B cell (primary cell): ENCODE measurements at regions not wholly inside any gene's neighbourhood (a gene's known extent, or its start where the extent isn't known, plus 50 kb on each side); places are given as distances from the start of the nearest gene placed in this dataset.

Experiments
- ATAC-seq: fragments of 200-7000 bp; cut with Tn5 transposase; one replicate; pipeline ENCODE4 v1.10.0; 2021; ENCODE audit warnings: low read depth, mild to moderate bottlenecking, moderate number of reproducible peaks, moderate library complexity
- CTCF ChIA-PET: fragments of 350-600 bp; sonication (Branson Sonifier 250); formaldehyde crosslinking; loops from one replicate; lab custom pipeline; 2021; ENCODE audit warnings: antibody characterized with exemption, inconsistent platforms; lab: Charles Lee
- POLR2A ChIA-PET: fragments of 350-600 bp; sonication (Branson Sonifier 250); formaldehyde crosslinking; loops from one replicate; lab custom pipeline; 2021; ENCODE audit warnings: antibody characterized with exemption; lab: Charles Lee
- DNase-seq: peaks from one replicate; pipeline ENCODE4 v3.0.0; 2013
- H2AFZ ChIP-seq: 2 replicates; pipeline ENCODE4 v1.6.1; 2012; ENCODE audit warnings: mild to moderate bottlenecking, low read depth, low read length; ENCODE audit not compliant: insufficient read depth, poor library complexity, severe bottlenecking
- H3K27ac ChIP-seq, 2 donors: 1 replicate in 1 of 2; 2 replicates in 1 of 2; pipeline ENCODE4 v1.5.1; 2012 to 2013; ENCODE audit warnings: low read length in 2 of 2, mild to moderate bottlenecking in 2 of 2, moderate library complexity in 1 of 2
- H3K27me3 ChIP-seq, 4 experiments: fragments of 200-600 bp in 1 of 4; sonication (generic) in 1 of 4; replicated peaks in 1 of 4; 1 replicate in 2 of 4; 2 replicates in 2 of 4; pipeline versions ENCODE4 v1.6.1 to v1.7.0; 2013 to 2016; ENCODE audit warnings: low read length in 3 of 4, mild to moderate bottlenecking in 2 of 4, mixed read lengths in 1 of 4, moderate library complexity in 1 of 4; ENCODE audit not compliant: insufficient read depth in 4 of 4, control insufficient read depth in 3 of 4; ENCODE audit errors: control extremely low read depth in 1 of 4
- H3K36me3 ChIP-seq, 2 experiments: replicated peaks in 1 of 2; 1 replicate in 1 of 2; 2 replicates in 1 of 2; pipeline versions ENCODE4 v1.6.1 to v1.7.1; 2013; ENCODE audit warnings: low read length in 1 of 2; ENCODE audit not compliant: insufficient read depth in 2 of 2, control insufficient read depth in 1 of 2; ENCODE audit errors: control extremely low read depth in 1 of 2, extremely low read depth in 1 of 2
- H3K4me1 ChIP-seq, 2 donors: fragments of 200-600 bp in 1 of 2; sonication (generic) in 1 of 2; 1 replicate in 1 of 2; 2 replicates in 1 of 2; pipeline versions ENCODE4 v1.5.1 to v1.6.1; 2013 to 2017; ENCODE audit warnings: low read length in 2 of 2; ENCODE audit not compliant: control insufficient read depth in 2 of 2, insufficient read depth in 2 of 2
- H3K4me2 ChIP-seq: replicated peaks from 2 replicates; pipeline ENCODE3; 2012; ENCODE audit warnings: mild to moderate bottlenecking, low read depth, low read length; ENCODE audit not compliant: poor library complexity, severe bottlenecking
- H3K4me3 ChIP-seq, 5 experiments: fragments of 200-600 bp in 1 of 5; sonication (generic) in 1 of 5; 1 replicate in 3 of 5; 2 replicates in 2 of 5; pipeline versions ENCODE4 v1.5.1 to v1.7.0; 2011 to 2016; ENCODE audit warnings: low read length in 4 of 5, mild to moderate bottlenecking in 4 of 5, low read depth in 2 of 5, control low read depth in 1 of 5, moderate library complexity in 1 of 5; ENCODE audit not compliant: insufficient read depth in 1 of 5; ENCODE audit errors: control extremely low read depth in 1 of 5, extremely low read depth in 1 of 5
- H3K79me2 ChIP-seq: fragments of 200-600 bp; sonication (generic); one replicate; pipeline ENCODE4 v1.6.0; 2016; ENCODE audit warnings: low read length; ENCODE audit not compliant: control insufficient read depth, insufficient read depth
- H3K9ac ChIP-seq: fragments of 200-600 bp; sonication (generic); 2 replicates; pipeline ENCODE4 v1.6.1; 2017; ENCODE audit warnings: mild to moderate bottlenecking, low read length, moderate library complexity
- H3K9me3 ChIP-seq, 3 donors: one replicate each; pipeline versions ENCODE4 v1.6.1 to v1.7.1; 2013; ENCODE audit warnings: low read length in 2 of 3; ENCODE audit not compliant: control insufficient read depth in 2 of 3, insufficient read depth in 1 of 3; ENCODE audit errors: control extremely low read depth in 1 of 3
- H4K20me1 ChIP-seq: 2 replicates; pipeline ENCODE4 v1.6.0; 2012; ENCODE audit warnings: mild to moderate bottlenecking, low read length; ENCODE audit not compliant: insufficient read depth, control insufficient read depth, poor library complexity, severe bottlenecking
- H3K27ac Mint-ChIP-seq: one replicate; pipeline ENCODE4 v1.8.0; 2021; ENCODE audit warnings: mixed read lengths
- H3K27me3 Mint-ChIP-seq: one replicate; pipeline ENCODE4 v1.8.0; 2021; ENCODE audit warnings: mixed read lengths
- H3K4me1 Mint-ChIP-seq: one replicate; pipeline ENCODE4 v1.8.0; 2021; ENCODE audit warnings: mixed read lengths
- H3K4me3 Mint-ChIP-seq: one replicate; pipeline ENCODE4 v1.8.0; 2021; ENCODE audit warnings: mixed read lengths
- H3K9me3 Mint-ChIP-seq: one replicate; pipeline ENCODE4 v1.8.0; 2022; ENCODE audit warnings: mixed read lengths; ENCODE audit not compliant: insufficient read depth
- CTCF ChIP-seq: fragments of 200-600 bp; IDR thresholded peaks from one replicate; pipeline ENCODE4 v1.8.0; 2022; ENCODE audit warnings: antibody characterized with exemption, mild to moderate bottlenecking
- EZH2 ChIP-seq: IDR thresholded peaks from 2 replicates; pipeline ENCODE4 v1.6.1; 2012; ENCODE audit warnings: borderline replicate concordance, low read depth, mild to moderate bottlenecking, moderate library complexity, low read length; ENCODE audit not compliant: insufficient read depth, poor library complexity, severe bottlenecking
- WGBS: methylation state at CpG from one replicate; pipeline ENCODE4 v1.1.5; 2013; ENCODE audit warnings: missing lambda C conversion rate; ENCODE audit not compliant: insufficient coverage; 5-methylcytosine and 5-hydroxymethylcytosine counted together
- intact Hi-C: fragments of 100-400 bp; cut with micrococcal nuclease; formaldehyde crosslinking; loops from one replicate; pipeline ENCODE4 v1.10.0; 2022

- Mint-ChIP-seq H3K4me3 (no peak overlapping the region), H3K4me1 (no peaks in the 10 kb centered on the region), H3K27ac (no peak overlapping the region), H3K9me3 (no peaks in the 10 kb centered on the region), H3K27me3 (peaks cover 19% of the 10 kb centered on the region)
- intact Hi-C loops, result no loop called here
- Histone ChIP-seq H3K9me3 (peaks cover 0 to 4% (median 0%) of the 10 kb centered on the region in 3 donors), H3K27me3 (peaks cover 0 to 5% (median 3%) of the 10 kb centered on the region in 4 experiments), H3K27ac (no peak overlapping the region), H3K9ac (no peak overlapping the region), H3K4me2 (no peak overlapping the region), H3K36me3 (no peaks in the 10 kb centered on the region), H3K4me3 (no peak overlapping the region), H2AFZ (no peak overlapping the region), H3K79me2 (no peaks in the 10 kb centered on the region), H3K4me1 (no peaks in the 10 kb centered on the region), H4K20me1 (no peaks in the 10 kb centered on the region)
- no peak for TF ChIP-seq CTCF
- no peak for TF ChIP-seq EZH2
- WGBS, result no CpG with 5 or more reads among the region's 1 CpG
- ChIA-PET CTCF (no interaction called here), POLR2A (no interaction called here)
- DNase-seq (no peak), ATAC-seq (no peak)
Observed at GRCh38 chr3:124246376-124246775, 254.5 kb upstream of the ROPN1 start.

GRCh38 chr3:124246949-124247348 is 255.0 kb upstream of the ROPN1 start:
- no peak overlapping the region for H3K4me3 Mint-ChIP-seq
- peaks cover 0 to 4% (median 0%) of the 10 kb centered on the region in 3 donors for H3K9me3 ChIP-seq
- no peak overlapping the region for H3K4me2 ChIP-seq
- H3K27ac Mint-ChIP-seq, result no peak overlapping the region
- peaks cover 16% of the 10 kb centered on the region for H3K27me3 Mint-ChIP-seq
- no peaks in the 10 kb centered on the region for H3K9me3 Mint-ChIP-seq
- H3K4me3 ChIP-seq, result no peak overlapping the region
- no peaks in the 10 kb centered on the region for H3K4me1 Mint-ChIP-seq
- no peaks in the 10 kb centered on the region for H3K79me2 ChIP-seq
- POLR2A ChIA-PET, result no interaction called here
- CTCF ChIA-PET, result no interaction called here
- TF ChIP-seq EZH2 (no peak), CTCF (no peak)
- H3K27ac ChIP-seq, result no peak overlapping the region
- H3K9ac ChIP-seq, result no peak overlapping the region
- 100% methylated on average over 2 of the region's 2 CpGs for WGBS
- no peak for ATAC-seq
- H2AFZ ChIP-seq, result no peak overlapping the region
- intact Hi-C loops, result no loop called here
- H3K36me3 ChIP-seq, result no peaks in the 10 kb centered on the region
- H3K4me1 ChIP-seq, result no peaks in the 10 kb centered on the region
- peaks cover 0 to 5% (median 3%) of the 10 kb centered on the region in 4 experiments for H3K27me3 ChIP-seq
- DNase-seq, result no peak
- H4K20me1 ChIP-seq, result no peaks in the 10 kb centered on the region
